Hepatocyte (in vitro differentiated cells): ENCODE measurements at regions not wholly inside any gene's neighbourhood (a gene's known extent, or its start where the extent isn't known, plus 50 kb on each side); places are given as distances from the start of the nearest gene placed in this dataset.

Experiments used
- DNase-seq: peaks from one replicate; pipeline ENCODE4 v3.0.0-alpha.2; 2016; ENCODE audit warnings: low spot score
- H2AFZ ChIP-seq: fragments of 200-600 bp; sonication (generic); 2 replicates; pipeline ENCODE4 v1.6.0; 2016; ENCODE audit warnings: antibody characterized with exemption, mild to moderate bottlenecking
- H3K27ac ChIP-seq: fragments of 200-600 bp; sonication (generic); 2 replicates; pipeline ENCODE4 v1.5.1; 2016; ENCODE audit warnings: mild to moderate bottlenecking
- H3K27me3 ChIP-seq: fragments of 200-600 bp; sonication (generic); 2 replicates; pipeline ENCODE4 v1.6.1; 2016
- H3K36me3 ChIP-seq: fragments of 200-600 bp; sonication (generic); replicated peaks from 2 replicates; pipeline ENCODE4 v1.5.1; 2016; ENCODE audit warnings: low read depth; ENCODE audit not compliant: insufficient read depth
- H3K4me1 ChIP-seq: fragments of 200-600 bp; sonication (generic); 2 replicates; pipeline ENCODE4 v1.5.1; 2016; ENCODE audit warnings: mild to moderate bottlenecking, moderate library complexity; ENCODE audit not compliant: insufficient read depth
- H3K4me2 ChIP-seq: fragments of 200-600 bp; sonication (generic); 2 replicates; pipeline ENCODE4 v1.6.0; 2016
- H3K4me3 ChIP-seq: fragments of 200-600 bp; sonication (generic); 2 replicates; pipeline ENCODE4 v1.5.1; 2016; ENCODE audit warnings: mild to moderate bottlenecking
- H3K79me2 ChIP-seq: fragments of 200-600 bp; sonication (generic); 2 replicates; pipeline ENCODE4 v1.6.0; 2017; ENCODE audit warnings: mild to moderate bottlenecking
- H3K9me2 ChIP-seq: fragments of 200-600 bp; sonication (generic); replicated peaks from 2 replicates; pipeline ENCODE4 v1.6.0; 2017; ENCODE audit warnings: mild to moderate bottlenecking; ENCODE audit not compliant: insufficient read depth
- H3K9me3 ChIP-seq: fragments of 200-600 bp; sonication (generic); 2 replicates; pipeline ENCODE4 v1.5.1; 2016; ENCODE audit warnings: low read depth, mild to moderate bottlenecking
- H4K20me1 ChIP-seq: fragments of 200-600 bp; sonication (generic); 2 replicates; pipeline ENCODE4 v1.6.0; 2016; ENCODE audit warnings: mild to moderate bottlenecking; ENCODE audit not compliant: insufficient read depth, poor library complexity, severe bottlenecking
- EZH2 ChIP-seq: fragments of 200-600 bp; sonication (generic); IDR thresholded peaks from 2 replicates; pipeline ENCODE4 v1.6.1; 2016; ENCODE audit warnings: antibody characterized with exemption, mild to moderate bottlenecking, borderline replicate concordance
- EZH2phosphoT487 ChIP-seq: fragments of 200-600 bp; sonication (generic); IDR thresholded peaks from one replicate; pipeline ENCODE4 v1.6.1; 2018; ENCODE audit warnings: antibody characterized with exemption, mild to moderate bottlenecking, low read depth, moderate library complexity; ENCODE audit not compliant: unreplicated experiment, severe bottlenecking
- WGBS: methylation state at CpG from one replicate; pipeline ENCODE4 v1.1.6; 2016; ENCODE audit warnings: low lambda C conversion rate; ENCODE audit errors: missing lambda C conversion rate; 5-methylcytosine and 5-hydroxymethylcytosine counted together
- TF ChIP-seq, protein P1 (sequence below): fragments of 200-600 bp; sonication (generic); IDR thresholded peaks from 2 replicates; pipeline ENCODE4 v1.5.1; 2016; ENCODE audit warnings: antibody characterized with exemption, mild to moderate bottlenecking; ENCODE audit not compliant: poor library complexity

DNA sequence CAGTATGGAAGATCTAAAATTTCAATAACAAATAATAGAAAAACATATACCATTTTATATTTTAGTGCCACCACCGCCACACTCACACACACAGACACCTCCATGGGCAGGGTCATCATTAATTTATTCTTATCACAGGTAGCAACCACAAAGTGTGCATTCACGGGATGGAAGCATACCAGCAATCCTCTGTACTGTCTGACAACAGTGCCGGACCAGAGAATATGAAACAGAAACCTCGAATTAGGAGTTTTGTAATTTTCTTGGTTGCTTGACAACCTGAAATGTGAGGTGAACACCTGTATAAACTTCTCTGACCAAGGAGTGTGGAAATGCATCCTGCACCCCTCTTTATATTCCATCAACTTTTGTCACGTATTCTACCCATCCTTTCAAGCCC lies 213.9 kb upstream of the KCNIP4 start:
- H3K79me2 ChIP-seq: no peaks in the 10 kb centered on the region
- H4K20me1 ChIP-seq: no peaks in the 10 kb centered on the region
- H3K4me2 ChIP-seq: no peak overlapping the region
- no peak overlapping the region for H3K4me3 ChIP-seq
- WGBS: 56% methylated on average over 5 of the region's 5 CpGs
- no peaks in the 10 kb centered on the region for H3K4me1 ChIP-seq
- H3K27me3 ChIP-seq: no peaks in the 10 kb centered on the region
- no peaks in the 10 kb centered on the region for H3K9me3 ChIP-seq
- no peak overlapping the region for H2AFZ ChIP-seq
- no peak for DNase-seq
- no peak for TF ChIP-seq EZH2
- TF ChIP-seq EZH2phosphoT487: no peak
- TF ChIP-seq, protein P1, sequence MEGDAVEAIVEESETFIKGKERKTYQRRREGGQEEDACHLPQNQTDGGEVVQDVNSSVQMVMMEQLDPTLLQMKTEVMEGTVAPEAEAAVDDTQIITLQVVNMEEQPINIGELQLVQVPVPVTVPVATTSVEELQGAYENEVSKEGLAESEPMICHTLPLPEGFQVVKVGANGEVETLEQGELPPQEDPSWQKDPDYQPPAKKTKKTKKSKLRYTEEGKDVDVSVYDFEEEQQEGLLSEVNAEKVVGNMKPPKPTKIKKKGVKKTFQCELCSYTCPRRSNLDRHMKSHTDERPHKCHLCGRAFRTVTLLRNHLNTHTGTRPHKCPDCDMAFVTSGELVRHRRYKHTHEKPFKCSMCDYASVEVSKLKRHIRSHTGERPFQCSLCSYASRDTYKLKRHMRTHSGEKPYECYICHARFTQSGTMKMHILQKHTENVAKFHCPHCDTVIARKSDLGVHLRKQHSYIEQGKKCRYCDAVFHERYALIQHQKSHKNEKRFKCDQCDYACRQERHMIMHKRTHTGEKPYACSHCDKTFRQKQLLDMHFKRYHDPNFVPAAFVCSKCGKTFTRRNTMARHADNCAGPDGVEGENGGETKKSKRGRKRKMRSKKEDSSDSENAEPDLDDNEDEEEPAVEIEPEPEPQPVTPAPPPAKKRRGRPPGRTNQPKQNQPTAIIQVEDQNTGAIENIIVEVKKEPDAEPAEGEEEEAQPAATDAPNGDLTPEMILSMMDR: no peak
- H3K27ac ChIP-seq: no peak overlapping the region
- no peaks in the 10 kb centered on the region for H3K36me3 ChIP-seq
- H3K9me2 ChIP-seq: no peaks in the 10 kb centered on the region

DNA sequence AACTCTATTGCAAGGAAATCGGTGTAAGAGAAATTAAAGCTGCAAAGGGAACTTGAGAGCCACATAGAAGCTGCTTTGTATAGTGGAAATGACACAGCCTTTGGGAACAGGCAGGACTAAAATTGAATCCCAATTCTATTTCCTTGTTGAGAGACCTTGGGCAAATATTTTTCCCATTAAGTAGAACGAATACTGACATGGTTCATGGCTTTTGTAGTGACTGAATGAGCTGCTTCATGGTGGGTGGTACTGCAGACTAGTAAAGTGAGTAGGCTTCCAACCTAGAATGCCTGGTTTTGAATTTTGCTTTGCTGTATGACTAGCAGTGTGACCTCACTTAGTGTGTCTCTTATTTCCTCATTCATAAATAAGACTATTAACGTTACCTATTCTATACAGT lies 182.2 kb upstream of the KCNIP4 start:
- Histone ChIP-seq H3K4me1 (no peaks in the 10 kb centered on the region), H3K4me3 (no peak overlapping the region), H3K9me2 (no peaks in the 10 kb centered on the region), H2AFZ (no peak overlapping the region), H3K4me2 (no peak overlapping the region), H3K79me2 (no peaks in the 10 kb centered on the region), H3K36me3 (no peaks in the 10 kb centered on the region), H3K27me3 (peaks cover 3% of the 10 kb centered on the region), H3K27ac (no peak overlapping the region), H4K20me1 (no peaks in the 10 kb centered on the region), H3K9me3 (no peaks in the 10 kb centered on the region)
- DNase-seq: no peak
- 79% methylated on average over 3 of the region's 3 CpGs for whole genome bisulfite sequencing
- no peak for TF ChIP-seq EZH2phosphoT487
- TF ChIP-seq EZH2: no peak
- TF ChIP-seq, protein P1: no peak

DNA sequence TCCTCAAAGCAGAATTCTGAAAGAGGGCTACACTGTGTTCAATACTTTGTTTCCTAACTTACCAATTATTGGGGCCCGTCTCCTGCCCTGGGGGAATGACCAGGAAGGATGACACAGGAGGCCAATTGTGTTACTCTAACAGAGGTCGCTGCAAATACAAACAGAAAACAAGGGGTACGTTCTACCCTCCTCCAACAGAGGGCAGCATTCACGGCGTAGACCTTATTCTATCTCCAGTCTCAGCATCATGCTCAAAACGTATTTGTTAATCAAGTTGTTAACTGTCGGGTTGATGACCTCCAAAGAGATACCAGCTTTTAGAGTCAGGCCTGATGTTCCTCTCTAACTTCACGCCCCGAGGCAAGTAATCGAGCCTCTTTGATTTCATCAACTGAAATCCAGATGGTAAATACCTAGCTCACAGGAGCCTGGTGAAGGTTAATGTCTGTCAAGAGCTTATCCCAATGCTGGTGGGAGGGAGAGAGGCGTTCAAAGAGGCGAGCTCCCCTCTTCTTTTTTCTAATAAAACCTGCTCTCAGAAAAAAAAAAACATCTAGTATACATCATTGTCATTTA lies 181.0 kb upstream of the KCNIP4 start:
- H2AFZ ChIP-seq: no peak overlapping the region

More for the DNA sequence above, 181.0 kb upstream of the KCNIP4 start:
- Histone ChIP-seq H3K9me2 (no peaks in the 10 kb centered on the region), H3K27ac (no peak overlapping the region), H3K4me1 (no peaks in the 10 kb centered on the region), H3K9me3 (no peaks in the 10 kb centered on the region), H3K79me2 (no peaks in the 10 kb centered on the region), H3K27me3 (peaks cover 3% of the 10 kb centered on the region), H4K20me1 (no peaks in the 10 kb centered on the region), H3K4me2 (no peak overlapping the region), H3K4me3 (no peak overlapping the region), H3K36me3 (no peaks in the 10 kb centered on the region)
- TF ChIP-seq, protein P1: peak; percentile 45
- no peak for TF ChIP-seq EZH2
- 20% methylated on average over 12 of the region's 12 CpGs for WGBS
- DNase-seq: peak; percentile 51
